Upper lobe of left lung (tissue), 4 donors: ENCODE measurements at regions not wholly inside any gene's neighbourhood (a gene's known extent, or its start where the extent isn't known, plus 50 kb on each side); places are given as distances from the start of the nearest gene placed in this dataset.

ENCODE experiments used
- POLR2A ChIP-seq, 4 donors: fragments of 450-650 bp; IDR thresholded peaks; one replicate each; pipeline ENCODE4 v1.5.1; 2016 to 2017; ENCODE audit warnings: antibody characterized with exemption in 4 of 4, mild to moderate bottlenecking in 2 of 4
- POLR2AphosphoS5 ChIP-seq, 2 donors: sonication (generic); formaldehyde crosslinking; IDR thresholded peaks; one replicate each; pipeline ENCODE4 v1.5.1; 2017; ENCODE audit warnings: antibody characterized with exemption in 2 of 2
- TF ChIP-seq, protein P1 (sequence below), 6 experiments: fragments of 450-650 bp in 4 of 6; fragments of 200-600 bp in 2 of 6; sonication (generic) in 2 of 6; IDR thresholded peaks; one replicate each; pipeline ENCODE4 v1.5.1; 2016 to 2019; ENCODE audit warnings: antibody characterized with exemption in 6 of 6

DNA sequence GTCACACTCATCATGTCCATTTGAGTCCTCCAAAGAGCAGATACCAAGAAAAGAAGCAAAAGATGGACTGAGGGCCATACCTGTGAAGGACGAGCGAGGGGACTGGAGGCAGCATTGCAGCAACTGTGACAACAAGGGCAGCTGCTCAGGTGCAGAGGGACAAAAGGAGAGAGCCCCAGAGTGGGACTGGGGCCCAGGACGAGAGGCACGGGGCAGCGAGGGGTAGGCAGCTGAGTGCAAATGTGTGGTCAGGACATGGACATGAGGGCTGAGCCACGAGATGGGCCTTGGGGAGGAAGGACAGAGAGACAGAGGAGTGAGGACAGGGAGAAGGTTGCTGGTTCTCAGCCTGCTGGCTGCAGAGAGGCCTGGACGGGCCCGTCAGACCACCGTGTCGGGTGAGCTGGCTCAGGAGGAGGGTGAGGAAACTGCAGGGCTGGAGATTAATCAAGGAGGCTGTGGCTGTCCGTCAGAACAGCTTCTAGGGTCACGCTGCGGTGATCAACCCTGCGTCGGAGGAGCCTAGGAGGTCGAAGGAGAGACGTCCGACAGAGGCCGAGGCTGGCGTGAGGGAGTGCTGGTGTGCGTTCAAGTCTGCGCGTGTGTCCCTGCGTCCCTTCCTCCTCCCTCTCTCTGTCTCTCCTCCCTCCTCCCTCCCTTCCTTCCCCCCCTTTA lies 206.8 kb upstream of the HDAC4 start:
- TF ChIP-seq POLR2A (IDR thresholded peaks at IDR 0.05) (no peak), POLR2AphosphoS5 (IDR thresholded peaks at IDR 0.05) (no peak)
- TF ChIP-seq, protein P1, sequence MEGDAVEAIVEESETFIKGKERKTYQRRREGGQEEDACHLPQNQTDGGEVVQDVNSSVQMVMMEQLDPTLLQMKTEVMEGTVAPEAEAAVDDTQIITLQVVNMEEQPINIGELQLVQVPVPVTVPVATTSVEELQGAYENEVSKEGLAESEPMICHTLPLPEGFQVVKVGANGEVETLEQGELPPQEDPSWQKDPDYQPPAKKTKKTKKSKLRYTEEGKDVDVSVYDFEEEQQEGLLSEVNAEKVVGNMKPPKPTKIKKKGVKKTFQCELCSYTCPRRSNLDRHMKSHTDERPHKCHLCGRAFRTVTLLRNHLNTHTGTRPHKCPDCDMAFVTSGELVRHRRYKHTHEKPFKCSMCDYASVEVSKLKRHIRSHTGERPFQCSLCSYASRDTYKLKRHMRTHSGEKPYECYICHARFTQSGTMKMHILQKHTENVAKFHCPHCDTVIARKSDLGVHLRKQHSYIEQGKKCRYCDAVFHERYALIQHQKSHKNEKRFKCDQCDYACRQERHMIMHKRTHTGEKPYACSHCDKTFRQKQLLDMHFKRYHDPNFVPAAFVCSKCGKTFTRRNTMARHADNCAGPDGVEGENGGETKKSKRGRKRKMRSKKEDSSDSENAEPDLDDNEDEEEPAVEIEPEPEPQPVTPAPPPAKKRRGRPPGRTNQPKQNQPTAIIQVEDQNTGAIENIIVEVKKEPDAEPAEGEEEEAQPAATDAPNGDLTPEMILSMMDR (IDR thresholded peaks at IDR 0.05): no peak
